ENCODE measurements at regions not wholly inside any gene's neighbourhood (a gene's known extent, or its start where the extent isn't known, plus 50 kb on each side); places are given as distances from the start of the nearest gene placed in this dataset.

- no peak for TF ChIP-seq CTCF (IDR thresholded peaks at IDR 0.05)
- TF ChIP-seq POLR2A (IDR thresholded peaks at IDR 0.05): no peak
- no peak for TF ChIP-seq POLR2AphosphoS5 (IDR thresholded peaks at IDR 0.05)
- intact Hi-C loops (cut with DNase I; ENCODE audit: low total_unique reads): no loop called here
Observed at GRCh38 chr20:4581838-4582237, 104.4 kb upstream of the PRNP start.

GRCh38 chr20:4578375-4578774, 107.9 kb upstream of the PRNP start:
- H3K4me1 ChIP-seq: no peaks in the 10 kb centered on the region
- H3K4me3 ChIP-seq: no peak overlapping the region
- H3K36me3 ChIP-seq: no peaks in the 10 kb centered on the region
- intact Hi-C loops (cut with DNase I; ENCODE audit: low total_unique reads): no loop called here
- DNase-seq (ENCODE audit: low spot score in 2 of 2): no peak
- H3K27me3 ChIP-seq: peaks cover 0 to 4% of the 10 kb centered on the region in 2 donors
- H3K27ac ChIP-seq: no peak overlapping the region
- no peaks in the 10 kb centered on the region for H3K9me3 ChIP-seq
- TF ChIP-seq POLR2A (IDR thresholded peaks at IDR 0.05) (no peak), POLR2AphosphoS5 (IDR thresholded peaks at IDR 0.05) (no peak), CTCF (IDR thresholded peaks at IDR 0.05) (no peak)

More at GRCh38 chr20:4581838-4582237, 104.4 kb upstream of the PRNP start:
- Histone ChIP-seq H3K27me3 (peaks cover 0 to 4% of the 10 kb centered on the region in 2 donors), H3K27ac (no peak overlapping the region), H3K36me3 (no peaks in the 10 kb centered on the region), H3K4me1 (no peaks in the 10 kb centered on the region), H3K4me3 (no peak overlapping the region), H3K9me3 (no peaks in the 10 kb centered on the region)
- DNase-seq (ENCODE audit: low spot score in 2 of 2): no peak

GRCh38 chr20:4574356-4574690, 111.9 kb upstream of the PRNP start:
- H3K27ac ChIP-seq: no peak overlapping the region
- no peak overlapping the region for H3K4me3 ChIP-seq
- intact Hi-C loops (cut with DNase I; ENCODE audit: low total_unique reads): no loop called here
- no peaks in the 10 kb centered on the region for H3K4me1 ChIP-seq
- H3K27me3 ChIP-seq: no peaks in the 10 kb centered on the region
- no peaks in the 10 kb centered on the region for H3K36me3 ChIP-seq
- H3K9me3 ChIP-seq: no peaks in the 10 kb centered on the region
- TF ChIP-seq POLR2AphosphoS5 (IDR thresholded peaks at IDR 0.05) (no peak), CTCF (IDR thresholded peaks at IDR 0.05) (no peak), POLR2A (IDR thresholded peaks at IDR 0.05) (no peak)
- DNase-seq (ENCODE audit: low spot score in 2 of 2): no peak

- no peak for DNase-seq (ENCODE audit: low spot score in 2 of 2)
- Histone ChIP-seq H3K27me3 (no peaks in the 10 kb centered on the region), H3K4me3 (no peak overlapping the region), H3K36me3 (no peaks in the 10 kb centered on the region), H3K9me3 (no peaks in the 10 kb centered on the region), H3K27ac (no peak overlapping the region), H3K4me1 (no peaks in the 10 kb centered on the region)
- intact Hi-C loops (cut with DNase I; ENCODE audit: low total_unique reads): no loop called here
- TF ChIP-seq POLR2A (IDR thresholded peaks at IDR 0.05): no peak
- no peak for TF ChIP-seq POLR2AphosphoS5 (IDR thresholded peaks at IDR 0.05)
- TF ChIP-seq CTCF (IDR thresholded peaks at IDR 0.05): no peak
Observed at GRCh38 chr20:4573564-4574355, 112.5 kb upstream of the PRNP start.

- no peak for TF ChIP-seq CTCF (IDR thresholded peaks at IDR 0.05)
- TF ChIP-seq POLR2A (IDR thresholded peaks at IDR 0.05): no peak
- no peak for TF ChIP-seq POLR2AphosphoS5 (IDR thresholded peaks at IDR 0.05)
- no peak for DNase-seq (ENCODE audit: low spot score in 2 of 2)
Observed at GRCh38 chr20:4571759-4572531, 114.3 kb upstream of the PRNP start.

More at GRCh38 chr20:4571759-4572531, 114.3 kb upstream of the PRNP start:
- Histone ChIP-seq H3K27me3 (no peaks in the 10 kb centered on the region), H3K9me3 (no peaks in the 10 kb centered on the region), H3K36me3 (no peaks in the 10 kb centered on the region), H3K4me1 (no peaks in the 10 kb centered on the region), H3K27ac (no peak overlapping the region), H3K4me3 (no peak overlapping the region)
- intact Hi-C loops (cut with DNase I; ENCODE audit: low total_unique reads): no loop called here
